ENCODE measurements at regions not wholly inside any gene's neighbourhood (a gene's known extent, or its start where the extent isn't known, plus 50 kb on each side); places are given as distances from the start of the nearest gene placed in this dataset.

DNA sequence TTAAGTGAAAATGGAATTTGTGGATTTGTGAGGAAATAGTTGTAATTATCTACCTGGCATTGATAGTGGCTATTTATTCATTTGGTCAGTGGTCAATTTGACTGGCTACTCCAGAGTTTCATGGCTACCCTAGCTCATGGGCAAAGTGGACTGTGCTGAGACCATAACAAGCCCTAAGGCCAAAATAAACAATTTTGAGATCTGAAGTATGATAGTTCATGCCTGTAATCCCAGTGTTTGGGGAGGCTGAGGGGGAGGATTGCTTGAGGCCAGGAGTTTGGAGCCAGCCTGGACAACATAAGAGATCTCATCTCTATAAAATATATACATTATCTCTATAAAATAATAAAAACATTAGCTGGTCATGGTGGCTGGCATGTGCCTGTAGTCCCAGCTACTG lies 311.7 kb downstream of the HIVEP2 start:
- TF ChIP-seq, protein P1, sequence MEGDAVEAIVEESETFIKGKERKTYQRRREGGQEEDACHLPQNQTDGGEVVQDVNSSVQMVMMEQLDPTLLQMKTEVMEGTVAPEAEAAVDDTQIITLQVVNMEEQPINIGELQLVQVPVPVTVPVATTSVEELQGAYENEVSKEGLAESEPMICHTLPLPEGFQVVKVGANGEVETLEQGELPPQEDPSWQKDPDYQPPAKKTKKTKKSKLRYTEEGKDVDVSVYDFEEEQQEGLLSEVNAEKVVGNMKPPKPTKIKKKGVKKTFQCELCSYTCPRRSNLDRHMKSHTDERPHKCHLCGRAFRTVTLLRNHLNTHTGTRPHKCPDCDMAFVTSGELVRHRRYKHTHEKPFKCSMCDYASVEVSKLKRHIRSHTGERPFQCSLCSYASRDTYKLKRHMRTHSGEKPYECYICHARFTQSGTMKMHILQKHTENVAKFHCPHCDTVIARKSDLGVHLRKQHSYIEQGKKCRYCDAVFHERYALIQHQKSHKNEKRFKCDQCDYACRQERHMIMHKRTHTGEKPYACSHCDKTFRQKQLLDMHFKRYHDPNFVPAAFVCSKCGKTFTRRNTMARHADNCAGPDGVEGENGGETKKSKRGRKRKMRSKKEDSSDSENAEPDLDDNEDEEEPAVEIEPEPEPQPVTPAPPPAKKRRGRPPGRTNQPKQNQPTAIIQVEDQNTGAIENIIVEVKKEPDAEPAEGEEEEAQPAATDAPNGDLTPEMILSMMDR (IDR thresholded peaks at IDR 0.05; ENCODE audit: unreplicated experiment), result no peak
- H3K4me1 Mint-ChIP-seq (ENCODE audit: low read depth, unreplicated experiment), result peaks cover 12% of the 10 kb centered on the region
- H3K27me3 Mint-ChIP-seq (ENCODE audit: unreplicated experiment), result no peaks in the 10 kb centered on the region
- no peak overlapping the region for H3K27ac Mint-ChIP-seq (ENCODE audit: unreplicated experiment)
- no peak overlapping the region for H3K4me3 Mint-ChIP-seq (ENCODE audit: low read depth, unreplicated experiment)
- H3K9me3 Mint-ChIP-seq (ENCODE audit: low read depth, unreplicated experiment), result no peaks in the 10 kb centered on the region
- intact Hi-C loops (cut with micrococcal nuclease; ENCODE audit: unreplicated experiment), result no loop called here
- BruUV-seq (replicated peaks), result no TSS peak
- no peaks in the 10 kb centered on the region for H3K36me3 Mint-ChIP-seq (ENCODE audit: insufficient read depth, unreplicated experiment)
- CTCF ChIA-PET, result no interaction called here
- DNase-seq, result no peak

DNA sequence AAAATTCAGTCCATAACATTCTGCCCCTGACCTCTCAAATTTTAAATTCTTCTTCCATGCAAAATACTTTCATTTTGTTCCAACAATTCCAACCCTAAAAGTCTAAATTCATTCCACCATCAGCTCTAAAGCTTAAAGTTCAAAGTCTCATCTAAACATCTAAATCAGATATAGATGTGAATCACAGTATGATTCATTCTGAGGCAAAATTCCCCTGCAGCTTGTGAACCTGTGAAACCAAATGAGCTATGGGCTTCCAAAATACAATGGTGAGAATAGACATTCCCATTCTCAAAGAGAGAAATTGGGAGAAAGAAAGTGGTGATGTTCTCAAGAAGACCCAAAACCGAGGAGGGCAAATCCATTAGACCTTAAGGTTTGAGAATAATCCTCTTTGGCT lies 309.8 kb downstream of the HIVEP2 start:
- intact Hi-C loops (cut with micrococcal nuclease; ENCODE audit: unreplicated experiment), result no loop called here
- Mint-ChIP-seq H3K27ac (ENCODE audit: unreplicated experiment) (no peak overlapping the region), H3K4me3 (ENCODE audit: low read depth, unreplicated experiment) (no peak overlapping the region), H3K9me3 (ENCODE audit: low read depth, unreplicated experiment) (no peaks in the 10 kb centered on the region), H3K4me1 (ENCODE audit: low read depth, unreplicated experiment) (peaks cover 21% of the 10 kb centered on the region), H3K27me3 (ENCODE audit: unreplicated experiment) (no peaks in the 10 kb centered on the region), H3K36me3 (ENCODE audit: insufficient read depth, unreplicated experiment) (no peaks in the 10 kb centered on the region)
- no TSS peak for BruUV-seq (replicated peaks)
- DNase-seq, result no peak
- TF ChIP-seq, protein P1 (IDR thresholded peaks at IDR 0.05; ENCODE audit: unreplicated experiment), result no peak
- CTCF ChIA-PET, result no interaction called here

DNA sequence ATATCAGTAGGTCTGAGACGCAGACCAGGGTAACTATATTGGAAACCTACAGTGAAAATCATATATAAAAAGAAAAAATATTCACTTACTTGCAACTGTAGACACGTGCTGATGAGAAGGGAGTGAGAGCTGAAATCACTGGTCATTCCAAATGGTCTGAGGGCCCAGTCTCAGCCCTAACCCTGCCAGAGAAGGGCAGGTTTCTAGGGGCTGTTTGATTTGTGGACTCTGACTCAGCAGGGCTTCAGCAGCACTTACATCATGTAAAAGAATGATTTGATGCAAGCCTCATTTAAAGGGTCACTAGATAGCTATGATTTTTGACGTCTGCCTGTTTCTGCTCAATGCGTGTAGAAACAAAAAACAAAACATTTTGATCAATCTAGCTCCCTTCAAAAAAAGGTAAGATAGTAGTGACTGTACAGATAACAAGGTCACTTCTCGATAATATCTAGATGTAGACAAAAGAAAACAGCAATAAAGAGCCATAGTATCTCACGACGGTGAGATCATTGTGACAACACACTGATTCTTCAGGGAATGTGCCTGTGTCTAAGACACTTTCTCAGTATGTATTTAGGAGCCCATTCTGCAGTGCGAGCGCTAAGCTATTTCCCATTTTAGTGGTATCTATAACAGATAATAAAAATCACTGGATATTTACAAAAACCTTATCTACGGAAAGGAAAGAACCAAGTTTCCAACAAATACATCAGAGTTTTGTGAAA lies 307.2 kb downstream of the HIVEP2 start:
- no TSS peak for BruUV-seq (replicated peaks)
- DNase-seq, result no peak
- no peaks in the 10 kb centered on the region for H3K36me3 Mint-ChIP-seq (ENCODE audit: insufficient read depth, unreplicated experiment)
- no peaks in the 10 kb centered on the region for H3K9me3 Mint-ChIP-seq (ENCODE audit: low read depth, unreplicated experiment)
- H3K4me1 Mint-ChIP-seq (ENCODE audit: low read depth, unreplicated experiment), result peaks cover 22% of the 10 kb centered on the region
- H3K27ac Mint-ChIP-seq (ENCODE audit: unreplicated experiment), result no peak overlapping the region
- TF ChIP-seq, protein P1 (IDR thresholded peaks at IDR 0.05; ENCODE audit: unreplicated experiment), result no peak
- H3K4me3 Mint-ChIP-seq (ENCODE audit: low read depth, unreplicated experiment), result no peak overlapping the region
- CTCF ChIA-PET, result interaction anchor here (0.7 kb wide), 1 partner anchor 197 kb away, joined by 3 read pairs; no protein-coding TSS in a partner anchor
- H3K27me3 Mint-ChIP-seq (ENCODE audit: unreplicated experiment), result no peaks in the 10 kb centered on the region
- intact Hi-C loops (cut with micrococcal nuclease; ENCODE audit: unreplicated experiment), result no loop called here

DNA sequence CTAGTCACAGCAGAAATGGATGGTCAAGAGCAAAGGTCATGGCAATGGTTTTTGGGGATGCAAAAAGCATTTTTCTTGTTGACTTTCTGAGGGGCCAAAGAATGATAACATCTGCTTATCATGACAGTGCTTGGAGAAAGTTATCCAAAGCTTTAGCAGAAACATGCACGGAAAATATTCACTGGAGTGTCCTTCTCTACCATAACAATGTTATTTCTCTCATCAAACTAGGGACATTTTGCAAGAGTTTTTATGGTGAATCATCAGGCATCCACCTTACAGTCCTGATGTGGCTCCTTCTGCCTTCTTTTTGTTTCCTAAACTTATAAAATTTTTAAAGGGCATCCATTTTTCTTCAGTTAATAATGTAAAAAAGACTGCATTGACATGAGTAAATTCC lies 302.3 kb downstream of the HIVEP2 start:
- no peak for DNase-seq
- intact Hi-C loops (cut with micrococcal nuclease; ENCODE audit: unreplicated experiment), result no loop called here
- CTCF ChIA-PET, result no interaction called here
- no peak overlapping the region for H3K27ac Mint-ChIP-seq (ENCODE audit: unreplicated experiment)
- peaks cover 13% of the 10 kb centered on the region for H3K4me1 Mint-ChIP-seq (ENCODE audit: low read depth, unreplicated experiment)
- H3K9me3 Mint-ChIP-seq (ENCODE audit: low read depth, unreplicated experiment), result no peaks in the 10 kb centered on the region
- BruUV-seq (replicated peaks), result no TSS peak
- TF ChIP-seq, protein P1 (IDR thresholded peaks at IDR 0.05; ENCODE audit: unreplicated experiment), result no peak
- no peaks in the 10 kb centered on the region for H3K27me3 Mint-ChIP-seq (ENCODE audit: unreplicated experiment)
- no peaks in the 10 kb centered on the region for H3K36me3 Mint-ChIP-seq (ENCODE audit: insufficient read depth, unreplicated experiment)
- H3K4me3 Mint-ChIP-seq (ENCODE audit: low read depth, unreplicated experiment), result no peak overlapping the region

Data from Calu3 (cell line).